Breast epithelium (tissue), 3 donors: ENCODE measurements at regions not wholly inside any gene's neighbourhood (a gene's known extent, or its start where the extent isn't known, plus 50 kb on each side); places are given as distances from the start of the nearest gene placed in this dataset.

ENCODE experiments used
- POLR2A ChIP-seq: fragments of 450-650 bp; IDR thresholded peaks from one replicate; pipeline ENCODE4 v1.6.1; 2016; ENCODE audit warnings: antibody characterized with exemption, mild to moderate bottlenecking, moderate library complexity
- TF ChIP-seq, protein P1 (sequence below), 3 donors: fragments of 450-650 bp; IDR thresholded peaks; one replicate each; pipeline ENCODE4 v1.5.1; 2016 to 2017; ENCODE audit warnings: antibody characterized with exemption in 3 of 3, mild to moderate bottlenecking in 3 of 3, moderate library complexity in 3 of 3

DNA sequence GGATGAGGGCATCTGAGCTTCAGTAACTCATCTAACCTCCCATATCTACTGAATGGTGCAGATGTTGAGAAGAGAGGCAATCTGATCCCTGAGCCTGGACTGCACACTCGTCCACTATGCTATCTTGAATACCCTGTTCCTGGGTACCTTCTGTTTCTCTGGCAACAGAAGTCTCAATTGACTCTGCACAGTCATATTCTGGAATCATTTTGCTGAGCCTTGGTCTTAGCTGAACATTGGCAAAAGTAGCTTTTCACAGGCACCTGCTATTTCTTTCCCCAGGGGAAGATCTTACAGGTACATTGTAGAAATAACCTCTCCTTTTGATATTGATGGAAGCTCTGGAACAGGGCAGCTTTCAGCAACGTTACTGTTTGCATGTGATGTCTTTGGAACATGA, 161.5 kb upstream of the GPR101 start:
- TF ChIP-seq, protein P1, sequence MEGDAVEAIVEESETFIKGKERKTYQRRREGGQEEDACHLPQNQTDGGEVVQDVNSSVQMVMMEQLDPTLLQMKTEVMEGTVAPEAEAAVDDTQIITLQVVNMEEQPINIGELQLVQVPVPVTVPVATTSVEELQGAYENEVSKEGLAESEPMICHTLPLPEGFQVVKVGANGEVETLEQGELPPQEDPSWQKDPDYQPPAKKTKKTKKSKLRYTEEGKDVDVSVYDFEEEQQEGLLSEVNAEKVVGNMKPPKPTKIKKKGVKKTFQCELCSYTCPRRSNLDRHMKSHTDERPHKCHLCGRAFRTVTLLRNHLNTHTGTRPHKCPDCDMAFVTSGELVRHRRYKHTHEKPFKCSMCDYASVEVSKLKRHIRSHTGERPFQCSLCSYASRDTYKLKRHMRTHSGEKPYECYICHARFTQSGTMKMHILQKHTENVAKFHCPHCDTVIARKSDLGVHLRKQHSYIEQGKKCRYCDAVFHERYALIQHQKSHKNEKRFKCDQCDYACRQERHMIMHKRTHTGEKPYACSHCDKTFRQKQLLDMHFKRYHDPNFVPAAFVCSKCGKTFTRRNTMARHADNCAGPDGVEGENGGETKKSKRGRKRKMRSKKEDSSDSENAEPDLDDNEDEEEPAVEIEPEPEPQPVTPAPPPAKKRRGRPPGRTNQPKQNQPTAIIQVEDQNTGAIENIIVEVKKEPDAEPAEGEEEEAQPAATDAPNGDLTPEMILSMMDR (IDR thresholded peaks at IDR 0.05), result no peak
- no peak for TF ChIP-seq POLR2A
